PFSK-1 (cell line): ENCODE measurements at regions not wholly inside any gene's neighbourhood (a gene's known extent, or its start where the extent isn't known, plus 50 kb on each side); places are given as distances from the start of the nearest gene placed in this dataset.

Experiments
- POLR2AphosphoS5 ChIP-seq: IDR thresholded peaks from 2 replicates; pipeline ENCODE4 v1.6.1; 2012; ENCODE audit warnings: low read depth, mild to moderate bottlenecking, control low read depth, low read length, moderate library complexity
- SIN3A ChIP-seq: IDR thresholded peaks from 2 replicates; pipeline ENCODE4 v1.6.1; 2012; ENCODE audit warnings: mild to moderate bottlenecking, low read length, moderate library complexity, borderline replicate concordance; ENCODE audit not compliant: insufficient read depth
- TAF1 ChIP-seq: IDR thresholded peaks from 2 replicates; pipeline ENCODE4 v1.6.1; 2012; ENCODE audit warnings: low read length, control low read depth, borderline replicate concordance; ENCODE audit not compliant: insufficient read depth
- TF ChIP-seq, protein P1 (sequence below), 2 experiments: IDR thresholded peaks; 2 replicates each; pipeline versions ENCODE4 v1.6.1 to v1.8.0; 2011 to 2012; ENCODE audit warnings: low read depth in 2 of 2, low read length in 2 of 2, control low read depth in 1 of 2, inconsistent platforms in 1 of 2, mild to moderate bottlenecking in 1 of 2, moderate library complexity in 1 of 2; ENCODE audit not compliant: insufficient read depth in 1 of 2

DNA sequence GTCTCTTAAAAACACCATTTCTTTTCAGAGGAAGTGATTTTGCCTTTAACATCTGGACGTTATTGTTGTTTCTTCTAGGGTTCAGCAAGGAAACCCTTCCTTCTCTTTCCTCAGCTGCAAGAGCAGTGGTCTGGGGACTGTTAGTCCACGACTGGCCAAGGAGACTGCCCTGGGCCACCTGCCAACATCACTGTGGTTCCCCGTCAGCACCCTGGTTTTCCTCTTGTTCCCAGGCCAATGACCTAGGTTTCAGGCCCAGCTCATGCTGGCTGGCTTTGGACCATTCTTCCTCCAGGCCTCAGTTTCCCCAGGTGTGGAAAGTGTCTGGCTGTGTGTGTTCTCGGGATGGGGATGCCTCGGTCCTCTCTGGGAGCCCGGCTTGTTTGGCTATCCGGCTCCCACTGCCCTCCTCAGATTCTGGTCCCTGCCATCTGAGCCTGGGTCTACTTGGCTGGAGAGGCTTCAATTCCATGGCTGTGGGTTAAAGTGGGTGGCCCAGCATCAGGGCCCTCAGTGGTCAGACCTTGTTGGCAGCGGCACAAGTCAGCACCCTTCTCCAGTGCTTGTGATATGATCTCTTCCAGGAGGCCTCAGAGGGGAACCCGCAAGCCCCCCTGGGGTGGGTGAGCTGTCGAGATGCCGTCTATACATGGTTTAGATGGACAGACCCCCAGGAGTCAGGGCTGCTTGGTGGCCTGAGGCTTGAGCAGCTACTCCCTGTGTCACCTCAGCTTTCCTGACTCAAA lies 234.3 kb upstream of the HS6ST1 start:
- TF ChIP-seq TAF1 (no peak), SIN3A (no peak), POLR2AphosphoS5 (no peak)
- TF ChIP-seq, protein P1, sequence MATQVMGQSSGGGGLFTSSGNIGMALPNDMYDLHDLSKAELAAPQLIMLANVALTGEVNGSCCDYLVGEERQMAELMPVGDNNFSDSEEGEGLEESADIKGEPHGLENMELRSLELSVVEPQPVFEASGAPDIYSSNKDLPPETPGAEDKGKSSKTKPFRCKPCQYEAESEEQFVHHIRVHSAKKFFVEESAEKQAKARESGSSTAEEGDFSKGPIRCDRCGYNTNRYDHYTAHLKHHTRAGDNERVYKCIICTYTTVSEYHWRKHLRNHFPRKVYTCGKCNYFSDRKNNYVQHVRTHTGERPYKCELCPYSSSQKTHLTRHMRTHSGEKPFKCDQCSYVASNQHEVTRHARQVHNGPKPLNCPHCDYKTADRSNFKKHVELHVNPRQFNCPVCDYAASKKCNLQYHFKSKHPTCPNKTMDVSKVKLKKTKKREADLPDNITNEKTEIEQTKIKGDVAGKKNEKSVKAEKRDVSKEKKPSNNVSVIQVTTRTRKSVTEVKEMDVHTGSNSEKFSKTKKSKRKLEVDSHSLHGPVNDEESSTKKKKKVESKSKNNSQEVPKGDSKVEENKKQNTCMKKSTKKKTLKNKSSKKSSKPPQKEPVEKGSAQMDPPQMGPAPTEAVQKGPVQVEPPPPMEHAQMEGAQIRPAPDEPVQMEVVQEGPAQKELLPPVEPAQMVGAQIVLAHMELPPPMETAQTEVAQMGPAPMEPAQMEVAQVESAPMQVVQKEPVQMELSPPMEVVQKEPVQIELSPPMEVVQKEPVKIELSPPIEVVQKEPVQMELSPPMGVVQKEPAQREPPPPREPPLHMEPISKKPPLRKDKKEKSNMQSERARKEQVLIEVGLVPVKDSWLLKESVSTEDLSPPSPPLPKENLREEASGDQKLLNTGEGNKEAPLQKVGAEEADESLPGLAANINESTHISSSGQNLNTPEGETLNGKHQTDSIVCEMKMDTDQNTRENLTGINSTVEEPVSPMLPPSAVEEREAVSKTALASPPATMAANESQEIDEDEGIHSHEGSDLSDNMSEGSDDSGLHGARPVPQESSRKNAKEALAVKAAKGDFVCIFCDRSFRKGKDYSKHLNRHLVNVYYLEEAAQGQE (IDR thresholded peaks at IDR 0.05; ENCODE audit: insufficient read depth in 1 of 2, low read depth in 2 of 2, low read length in 2 of 2) = no peak
